Erythroblast (primary cell): ENCODE measurements at regions not wholly inside any gene's neighbourhood (a gene's known extent, or its start where the extent isn't known, plus 50 kb on each side); places are given as distances from the start of the nearest gene placed in this dataset.

ENCODE experiments used
- GATA1 ChIP-seq: IDR thresholded peaks from 2 replicates; pipeline ENCODE4 v1.6.1; 2011; ENCODE audit warnings: low read depth, mild to moderate bottlenecking, control low read depth, low read length, moderate library complexity
- POLR2A ChIP-seq: IDR thresholded peaks from 2 replicates; pipeline ENCODE4 v1.6.1; 2011; ENCODE audit warnings: mild to moderate bottlenecking, low read length

- TF ChIP-seq POLR2A (no peak), GATA1 (no peak)
Observed at GRCh38 chr11:20308601-20309000, 54.9 kb upstream of the HTATIP2 start.
